Liver (tissue), 3 donors: ENCODE measurements at regions not wholly inside any gene's neighbourhood (a gene's known extent, or its start where the extent isn't known, plus 50 kb on each side); places are given as distances from the start of the nearest gene placed in this dataset.

Source experiments
- JUND ChIP-seq, 2 donors: IDR thresholded peaks; 2 replicates each; pipeline ENCODE4 v1.6.1; 2016; ENCODE audit warnings: antibody characterized with exemption in 2 of 2
- RAD21 ChIP-seq, 2 donors: IDR thresholded peaks; 2 replicates each; pipeline ENCODE4 v1.6.1; 2016; ENCODE audit warnings: antibody characterized with exemption in 2 of 2, mild to moderate bottlenecking in 2 of 2
- YY1 ChIP-seq: IDR thresholded peaks from 2 replicates; pipeline ENCODE4 v1.6.1; 2016; ENCODE audit warnings: antibody characterized with exemption, mild to moderate bottlenecking
- TF ChIP-seq, protein P1 (sequence below): fragments of 150-350 bp; IDR thresholded peaks from 2 replicates; pipeline ENCODE4 v1.5.1; 2017; ENCODE audit warnings: improper control_type of control experiment, low read depth, low read length; ENCODE audit not compliant: missing input control
- TF ChIP-seq, protein P2 (sequence below): IDR thresholded peaks from 2 replicates; pipeline ENCODE4 v1.6.1; 2016; ENCODE audit warnings: antibody characterized with exemption
- donor health status: healthy.
- donor health status: healthy.

- TF ChIP-seq, protein P1, sequence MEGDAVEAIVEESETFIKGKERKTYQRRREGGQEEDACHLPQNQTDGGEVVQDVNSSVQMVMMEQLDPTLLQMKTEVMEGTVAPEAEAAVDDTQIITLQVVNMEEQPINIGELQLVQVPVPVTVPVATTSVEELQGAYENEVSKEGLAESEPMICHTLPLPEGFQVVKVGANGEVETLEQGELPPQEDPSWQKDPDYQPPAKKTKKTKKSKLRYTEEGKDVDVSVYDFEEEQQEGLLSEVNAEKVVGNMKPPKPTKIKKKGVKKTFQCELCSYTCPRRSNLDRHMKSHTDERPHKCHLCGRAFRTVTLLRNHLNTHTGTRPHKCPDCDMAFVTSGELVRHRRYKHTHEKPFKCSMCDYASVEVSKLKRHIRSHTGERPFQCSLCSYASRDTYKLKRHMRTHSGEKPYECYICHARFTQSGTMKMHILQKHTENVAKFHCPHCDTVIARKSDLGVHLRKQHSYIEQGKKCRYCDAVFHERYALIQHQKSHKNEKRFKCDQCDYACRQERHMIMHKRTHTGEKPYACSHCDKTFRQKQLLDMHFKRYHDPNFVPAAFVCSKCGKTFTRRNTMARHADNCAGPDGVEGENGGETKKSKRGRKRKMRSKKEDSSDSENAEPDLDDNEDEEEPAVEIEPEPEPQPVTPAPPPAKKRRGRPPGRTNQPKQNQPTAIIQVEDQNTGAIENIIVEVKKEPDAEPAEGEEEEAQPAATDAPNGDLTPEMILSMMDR: no peak
- no peak for TF ChIP-seq JUND (IDR thresholded peaks at IDR 0.05)
- TF ChIP-seq, protein P2, sequence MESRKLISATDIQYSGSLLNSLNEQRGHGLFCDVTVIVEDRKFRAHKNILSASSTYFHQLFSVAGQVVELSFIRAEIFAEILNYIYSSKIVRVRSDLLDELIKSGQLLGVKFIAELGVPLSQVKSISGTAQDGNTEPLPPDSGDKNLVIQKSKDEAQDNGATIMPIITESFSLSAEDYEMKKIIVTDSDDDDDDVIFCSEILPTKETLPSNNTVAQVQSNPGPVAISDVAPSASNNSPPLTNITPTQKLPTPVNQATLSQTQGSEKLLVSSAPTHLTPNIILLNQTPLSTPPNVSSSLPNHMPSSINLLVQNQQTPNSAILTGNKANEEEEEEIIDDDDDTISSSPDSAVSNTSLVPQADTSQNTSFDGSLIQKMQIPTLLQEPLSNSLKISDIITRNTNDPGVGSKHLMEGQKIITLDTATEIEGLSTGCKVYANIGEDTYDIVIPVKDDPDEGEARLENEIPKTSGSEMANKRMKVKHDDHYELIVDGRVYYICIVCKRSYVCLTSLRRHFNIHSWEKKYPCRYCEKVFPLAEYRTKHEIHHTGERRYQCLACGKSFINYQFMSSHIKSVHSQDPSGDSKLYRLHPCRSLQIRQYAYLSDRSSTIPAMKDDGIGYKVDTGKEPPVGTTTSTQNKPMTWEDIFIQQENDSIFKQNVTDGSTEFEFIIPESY: no peak
- TF ChIP-seq RAD21 (IDR thresholded peaks at IDR 0.05): no peak
- no peak for TF ChIP-seq YY1
Measured at GRCh38 chr7:131072505-131073091, 255.1 kb upstream of the MKLN1 start.
